HG03378 (cell line): ENCODE measurements at regions not wholly inside any gene's neighbourhood (a gene's known extent, or its start where the extent isn't known, plus 50 kb on each side); places are given as distances from the start of the nearest gene placed in this dataset.
A peak's percentile ranks its signal among the peaks of the same experiment; 100 is the strongest.

ENCODE experiments used
- ATAC-seq: cut with Tn5 transposase; IDR thresholded peaks from one replicate; pipeline ENCODE4 v1.9.1; 2021; ENCODE audit warnings: mild to moderate bottlenecking, moderate library complexity; ENCODE audit not compliant: unreplicated experiment

DNA sequence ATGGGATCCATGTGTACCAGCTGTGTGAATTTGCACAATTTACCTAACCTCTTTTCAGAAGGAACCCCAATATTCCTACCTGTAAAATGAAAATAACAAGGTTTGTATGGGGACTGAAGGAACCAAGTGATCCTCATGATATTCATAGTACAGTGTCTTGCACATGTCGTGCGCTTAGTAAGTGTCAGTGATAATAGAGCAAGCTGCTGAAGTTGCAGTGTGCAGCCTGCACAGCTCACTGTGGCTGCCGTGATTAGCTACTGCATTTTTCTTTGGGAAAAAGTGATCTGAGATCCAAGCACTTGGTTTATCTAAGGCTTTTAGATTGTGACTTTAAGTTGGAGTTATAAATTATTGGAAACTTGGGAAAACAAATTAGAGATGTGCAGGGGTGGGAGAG, 135.9 kb upstream of the FRY start:
- no peak for ATAC-seq

DNA sequence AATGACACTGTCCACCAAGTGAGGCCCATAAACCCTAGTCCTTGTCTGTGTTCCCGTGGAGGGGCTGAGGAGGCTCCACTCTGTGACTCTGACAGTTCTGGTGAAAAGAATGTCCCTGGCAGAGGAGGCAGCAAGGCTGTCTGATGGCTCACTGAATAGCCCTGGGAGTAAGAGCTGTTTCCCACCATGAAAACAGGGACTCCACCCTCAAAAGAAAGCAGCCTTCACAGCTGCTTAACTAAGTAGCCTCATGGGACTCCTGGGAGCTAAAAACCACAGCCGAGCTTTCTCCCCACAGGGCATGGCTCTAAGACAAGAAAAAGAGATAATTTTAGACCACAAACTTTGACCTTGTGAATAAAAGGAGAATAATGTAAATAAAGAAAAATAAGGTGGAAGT, 135.1 kb upstream of the FRY start:
- ATAC-seq = peak; percentile 66

DNA sequence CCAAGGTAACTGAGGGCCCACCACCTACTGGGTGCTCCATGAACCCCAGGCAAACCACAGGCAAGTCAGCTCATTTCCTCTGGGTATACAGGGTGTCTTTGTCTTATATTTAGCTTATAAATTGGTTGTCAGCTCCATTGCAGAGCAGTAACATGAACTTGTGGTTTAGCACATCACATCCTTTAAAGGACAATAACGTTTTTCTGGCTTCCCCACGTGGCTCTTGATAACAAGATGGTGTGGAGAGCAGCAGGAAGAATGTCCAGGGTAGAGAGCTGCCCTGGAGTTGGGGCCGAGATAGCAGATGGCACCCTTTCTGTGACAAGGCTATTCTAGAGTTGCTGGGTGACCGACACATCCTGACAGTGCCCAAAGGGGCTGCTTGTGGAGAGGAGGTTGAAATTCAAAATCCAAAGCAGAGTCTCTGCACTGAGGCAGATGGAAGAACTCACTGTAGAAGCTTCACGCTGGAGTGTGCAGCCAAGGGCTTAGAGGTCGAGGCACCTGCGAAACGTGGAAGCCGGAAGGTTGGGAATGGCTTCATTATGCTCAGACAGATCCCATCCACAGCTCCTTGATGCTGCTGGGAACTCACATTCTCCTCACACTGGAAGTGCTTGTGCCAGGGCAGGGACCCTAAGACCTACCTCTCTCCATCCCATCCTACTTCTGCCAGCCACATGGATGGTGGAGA, 133.0 kb upstream of the FRY start:
- no peak for ATAC-seq

DNA sequence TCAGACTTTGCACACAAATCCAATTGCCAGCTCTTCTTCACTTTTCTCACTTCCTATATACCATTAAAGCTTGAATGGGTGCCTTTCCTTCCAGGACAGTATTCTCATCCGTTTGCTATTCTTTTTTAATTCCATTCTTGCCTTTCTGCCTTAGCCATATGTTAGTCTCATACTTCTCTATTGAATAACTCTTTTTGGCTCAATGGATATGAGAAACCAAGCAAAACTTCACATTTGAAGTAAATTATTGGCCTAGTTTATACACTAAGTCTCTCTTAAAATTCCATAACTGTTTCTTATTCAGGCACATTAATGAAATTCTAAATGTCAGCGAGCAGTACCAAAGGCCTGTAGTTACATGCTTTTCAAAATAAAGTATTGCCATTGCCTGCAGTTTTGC, 129.6 kb upstream of the FRY start:
- no peak for ATAC-seq

DNA sequence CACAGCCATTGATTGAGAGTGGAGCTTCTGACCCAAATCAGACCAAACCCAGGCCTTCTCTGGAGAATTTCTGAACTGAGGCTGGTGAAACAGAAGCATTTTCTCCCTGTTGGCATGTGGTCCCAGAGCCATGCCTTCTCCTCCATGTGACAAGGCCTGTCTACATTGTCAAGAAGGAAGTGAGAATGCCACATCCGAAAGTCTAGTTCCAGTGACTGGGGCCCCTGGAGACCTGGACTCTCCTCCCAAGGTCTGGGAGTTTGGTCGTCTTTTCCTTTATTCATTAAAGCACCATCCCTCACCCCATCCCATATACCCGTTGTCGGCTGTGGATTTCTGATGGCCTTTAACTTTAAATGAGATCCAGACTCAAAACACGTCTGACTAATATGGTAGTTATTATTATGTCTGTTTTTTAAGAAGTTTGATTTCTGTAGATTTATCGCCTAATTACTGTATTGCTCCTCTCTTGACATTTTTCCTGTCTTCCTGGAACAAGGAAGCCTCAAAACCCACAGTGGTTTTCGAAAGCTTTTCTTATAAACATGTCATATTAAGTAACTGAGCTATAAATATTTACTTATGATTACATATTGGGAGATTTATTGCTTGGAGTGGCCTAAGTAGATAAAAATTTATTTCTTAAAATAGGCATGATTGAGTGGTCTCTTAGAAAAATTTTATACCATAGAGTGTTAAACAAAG, 128.3 kb upstream of the FRY start:
- ATAC-seq = no peak

DNA sequence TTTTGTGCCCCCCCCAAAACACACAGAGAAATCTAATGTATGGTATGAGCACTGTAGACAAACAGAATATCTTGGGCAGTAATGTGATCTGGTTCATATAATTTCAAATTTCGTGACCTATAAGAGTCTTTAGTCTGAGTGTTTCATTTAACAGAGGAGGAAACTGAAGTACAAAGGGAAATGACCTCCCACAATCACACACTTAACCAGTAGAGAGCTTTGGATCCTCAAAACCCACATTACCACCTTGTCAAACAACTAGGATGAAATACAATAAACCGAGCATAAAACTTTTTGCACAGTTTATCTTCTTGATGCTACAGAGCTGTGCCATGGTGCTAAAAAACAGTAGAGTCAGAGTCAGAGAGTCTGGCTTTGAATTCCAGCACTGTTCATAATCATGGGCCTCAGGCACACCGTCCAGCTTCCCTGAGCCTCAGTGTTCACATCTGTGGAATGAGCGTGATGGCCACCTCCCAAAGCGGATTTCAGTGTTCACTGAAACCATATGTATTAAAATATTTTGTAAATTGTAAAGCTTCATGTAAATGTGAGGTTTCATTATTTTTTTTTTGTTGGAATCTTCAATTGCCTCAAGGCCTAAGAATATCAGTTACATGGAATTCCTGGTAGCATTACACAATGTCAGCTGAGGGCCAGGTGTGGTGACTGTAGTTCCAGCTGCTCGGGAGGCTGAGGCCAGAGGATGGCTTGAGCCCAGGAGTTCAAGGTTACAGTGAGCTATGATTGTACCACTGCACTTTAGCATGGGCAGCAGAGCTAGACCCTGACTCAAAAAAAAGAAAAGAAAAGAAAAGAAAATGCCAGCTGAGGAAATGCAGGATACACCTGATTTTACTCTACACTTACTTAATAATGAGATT, 126.4 kb upstream of the FRY start:
- no peak for ATAC-seq

DNA sequence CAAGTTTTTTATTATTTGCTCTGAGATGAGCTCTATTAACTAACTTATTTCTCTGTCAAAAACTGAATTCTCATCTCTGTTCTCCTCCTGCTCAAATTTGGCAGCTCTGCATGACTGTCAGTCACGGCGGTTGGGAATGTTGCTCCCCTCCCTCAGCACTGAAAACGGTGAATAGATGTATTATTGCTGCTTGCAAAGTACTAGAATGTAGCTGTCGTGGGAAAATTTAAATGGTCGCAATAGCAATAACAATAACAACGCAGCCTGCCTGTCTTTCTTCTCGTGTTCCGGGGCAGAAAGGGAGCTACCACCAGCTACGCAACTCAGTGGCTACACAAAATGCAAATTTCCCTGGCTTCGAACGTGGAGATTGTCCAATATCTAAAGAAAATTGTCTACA, 125.6 kb upstream of the FRY start:
- ATAC-seq = no peak

DNA sequence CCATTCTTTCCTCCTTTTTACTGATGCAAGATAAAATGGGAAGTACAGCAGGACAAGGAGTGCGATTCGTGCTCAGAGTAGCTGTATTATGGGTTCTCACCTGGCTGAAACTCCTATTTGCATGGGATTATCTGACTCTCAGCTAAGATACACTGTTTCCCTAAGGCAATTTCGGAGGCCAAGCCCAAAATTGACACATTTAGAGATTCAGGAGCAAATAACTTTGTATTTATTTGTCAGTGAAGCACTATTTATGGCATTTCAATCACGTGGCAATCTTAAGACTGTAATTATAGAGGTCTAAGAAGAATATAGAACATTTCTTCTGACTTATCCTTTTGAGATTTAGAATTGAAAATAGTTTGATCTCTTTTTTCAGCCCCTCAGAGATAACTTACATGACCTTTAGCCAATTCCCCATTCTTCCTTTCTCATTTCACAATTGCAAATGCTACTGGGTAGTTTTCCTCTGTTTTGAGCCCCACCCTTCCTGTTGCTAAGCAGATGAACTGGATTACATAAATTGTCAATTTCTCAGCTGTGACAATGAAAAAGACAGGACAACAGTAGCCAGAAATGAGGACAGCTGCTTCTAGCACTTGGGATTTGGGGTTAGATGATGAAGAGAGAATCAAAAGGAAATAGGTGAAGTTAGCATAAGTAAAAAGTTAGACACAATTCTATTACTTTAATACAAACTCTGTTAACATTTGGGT, 122.7 kb upstream of the FRY start:
- no peak for ATAC-seq

DNA sequence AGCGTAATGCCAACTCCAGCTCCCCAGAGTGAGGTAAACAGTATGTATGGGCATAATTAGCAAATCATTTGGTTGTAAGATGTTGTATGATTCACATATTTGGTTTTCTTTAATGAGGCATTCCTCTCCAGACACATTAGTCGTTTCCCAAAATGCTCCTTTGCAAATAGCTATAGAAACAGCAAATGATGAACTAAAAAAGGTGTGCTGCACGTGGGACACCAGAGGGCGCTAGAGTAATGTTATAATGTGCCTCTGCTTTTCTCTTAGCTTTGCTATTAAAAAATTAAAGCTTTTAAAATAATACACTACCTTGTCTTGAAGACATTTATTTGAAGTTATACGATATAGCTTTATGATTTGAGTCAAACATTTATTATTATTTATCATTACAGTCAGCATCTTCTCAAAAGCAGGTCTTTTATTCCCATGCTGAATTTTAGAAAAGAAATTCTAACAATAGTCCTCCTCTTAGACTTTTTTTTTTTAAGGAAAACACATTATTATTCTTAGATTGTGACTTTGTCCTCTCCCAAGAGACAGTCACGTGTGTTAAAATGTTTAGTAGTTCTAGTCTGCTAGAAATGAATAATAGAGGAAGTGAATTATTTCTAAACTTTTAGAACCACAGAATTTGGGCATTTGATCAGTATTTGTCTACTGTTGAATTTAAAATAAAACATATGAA, 121.6 kb upstream of the FRY start:
- peak; percentile 64 for ATAC-seq

DNA sequence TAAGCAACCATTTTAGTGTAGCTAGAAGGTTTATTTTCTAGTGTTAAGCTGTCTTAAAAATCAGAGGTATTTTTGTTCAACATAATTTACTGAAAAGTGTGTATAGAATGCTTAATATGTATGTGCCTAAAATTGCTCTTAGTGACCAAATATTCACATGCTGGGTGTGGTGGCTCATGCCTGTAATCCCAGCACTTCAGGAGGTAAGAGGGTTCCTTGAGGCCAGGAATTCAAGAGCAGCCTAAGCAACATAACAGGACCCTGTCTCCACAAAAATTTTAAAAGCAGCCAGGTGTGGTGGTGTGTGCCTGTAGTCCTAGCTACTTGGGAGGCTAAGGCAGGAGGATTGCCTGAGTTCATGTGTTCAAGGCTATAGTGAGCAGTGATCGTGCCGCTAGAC, 120.9 kb upstream of the FRY start:
- ATAC-seq = no peak

DNA sequence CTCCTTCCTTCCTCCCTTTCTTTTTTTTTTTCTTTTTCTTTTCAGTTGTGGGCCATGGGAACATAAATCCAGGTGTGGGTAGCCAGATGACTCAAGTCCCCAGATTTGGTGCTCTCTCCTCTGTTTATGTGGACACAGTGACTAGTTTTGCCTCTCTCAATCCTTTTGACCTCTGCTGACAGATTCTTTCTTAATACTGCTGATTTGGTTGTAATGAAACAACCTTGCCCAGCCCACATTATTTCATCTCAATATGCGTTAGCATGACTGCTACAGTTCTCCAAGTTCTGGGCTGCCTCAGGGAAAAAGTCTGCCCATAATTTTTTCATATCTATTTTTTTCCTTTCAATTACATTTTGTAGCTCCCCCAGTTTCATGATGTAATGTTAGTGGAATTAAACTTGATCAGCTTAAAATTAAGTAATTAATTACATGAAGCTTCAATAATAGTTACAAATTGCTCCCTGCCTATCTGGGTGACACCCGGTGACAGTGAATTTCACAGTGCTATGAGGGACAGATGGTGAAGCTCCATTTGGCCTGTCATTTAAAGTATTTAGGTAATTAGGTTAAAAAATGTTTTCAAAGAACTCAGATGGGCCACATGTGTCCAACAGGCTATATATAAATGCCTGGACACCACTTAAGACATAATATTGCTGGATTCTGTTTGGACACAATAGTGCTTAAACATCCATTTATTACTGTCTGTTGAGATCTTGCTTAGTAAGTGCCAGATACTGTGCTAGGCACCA, 118.8 kb upstream of the FRY start:
- no peak for ATAC-seq

DNA sequence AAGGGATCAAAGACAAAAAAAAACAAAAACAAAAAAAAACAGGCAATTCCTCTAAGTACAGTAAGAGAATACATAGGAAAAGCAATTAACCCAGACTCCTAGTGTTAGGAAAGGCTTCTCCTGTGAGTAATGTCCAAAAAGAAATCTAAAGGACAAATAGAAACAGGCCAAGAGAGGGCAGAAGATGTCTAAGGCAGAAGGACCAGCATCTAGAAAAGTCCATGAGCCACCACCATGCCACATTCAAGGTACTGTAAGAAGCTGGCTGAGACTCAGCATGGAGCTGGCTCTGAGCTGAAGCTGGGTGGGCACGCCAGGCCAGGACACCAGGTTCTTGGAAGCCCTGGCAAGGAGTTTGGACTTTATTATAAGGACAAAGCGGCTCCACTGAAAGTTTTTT, 118.1 kb upstream of the FRY start:
- ATAC-seq = no peak

DNA sequence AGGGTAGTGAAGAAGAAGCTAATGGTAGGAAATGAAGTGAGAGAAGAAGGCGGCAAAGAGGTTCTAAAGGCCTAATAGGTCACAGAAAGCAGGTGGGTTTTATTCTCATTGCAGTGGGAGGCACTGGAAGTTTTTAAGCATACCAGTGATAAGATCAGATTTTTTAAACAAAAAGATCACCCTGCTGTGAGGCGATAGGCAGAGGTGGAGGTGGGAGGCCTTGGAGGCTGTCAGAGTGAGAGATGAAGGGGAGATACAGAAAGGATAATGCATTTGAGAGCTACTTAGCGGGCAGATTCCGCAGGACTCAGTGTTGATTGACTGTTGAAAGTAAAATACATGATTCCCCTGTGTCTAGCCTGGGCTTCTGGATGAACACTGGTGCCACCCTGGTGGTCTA, 116.7 kb upstream of the FRY start:
- ATAC-seq = no peak

DNA sequence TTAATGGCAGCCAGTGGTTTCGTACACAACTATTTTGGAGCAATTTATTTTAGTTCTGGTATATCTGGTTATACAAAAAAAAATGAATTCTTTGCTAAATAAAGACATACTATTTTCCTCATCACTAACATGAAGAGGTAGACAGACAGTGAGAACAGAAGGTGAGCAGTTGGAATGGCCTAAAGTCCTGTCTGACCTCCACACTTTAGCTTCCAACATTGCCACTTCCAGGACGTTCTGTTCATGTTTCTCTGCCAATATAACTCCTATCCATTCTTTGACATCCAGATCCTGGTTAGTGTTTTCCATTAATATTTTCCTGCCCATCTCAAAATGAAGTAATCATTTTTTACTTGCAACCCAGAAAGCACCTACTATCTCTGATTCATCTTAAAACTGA, 112.9 kb upstream of the FRY start:
- ATAC-seq = no peak

DNA sequence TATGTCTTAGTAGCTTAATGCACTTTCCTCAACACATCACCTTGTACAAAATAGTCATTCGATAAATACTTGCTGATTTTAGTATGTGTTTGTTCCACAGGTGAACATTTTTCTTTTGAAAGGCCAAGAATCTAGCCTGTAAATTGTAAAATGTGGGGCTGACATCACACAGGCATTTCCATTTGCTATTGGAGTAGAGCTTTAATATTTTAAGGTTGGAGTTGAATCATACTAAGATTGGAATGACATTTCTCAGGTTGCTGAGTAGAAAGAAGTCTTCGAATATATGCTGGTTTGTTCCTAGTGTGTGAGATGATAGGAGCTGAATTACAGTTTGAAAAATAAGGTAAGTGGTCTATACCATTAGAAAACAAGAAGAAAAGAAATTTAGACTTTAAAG, 112.3 kb upstream of the FRY start:
- no peak for ATAC-seq

DNA sequence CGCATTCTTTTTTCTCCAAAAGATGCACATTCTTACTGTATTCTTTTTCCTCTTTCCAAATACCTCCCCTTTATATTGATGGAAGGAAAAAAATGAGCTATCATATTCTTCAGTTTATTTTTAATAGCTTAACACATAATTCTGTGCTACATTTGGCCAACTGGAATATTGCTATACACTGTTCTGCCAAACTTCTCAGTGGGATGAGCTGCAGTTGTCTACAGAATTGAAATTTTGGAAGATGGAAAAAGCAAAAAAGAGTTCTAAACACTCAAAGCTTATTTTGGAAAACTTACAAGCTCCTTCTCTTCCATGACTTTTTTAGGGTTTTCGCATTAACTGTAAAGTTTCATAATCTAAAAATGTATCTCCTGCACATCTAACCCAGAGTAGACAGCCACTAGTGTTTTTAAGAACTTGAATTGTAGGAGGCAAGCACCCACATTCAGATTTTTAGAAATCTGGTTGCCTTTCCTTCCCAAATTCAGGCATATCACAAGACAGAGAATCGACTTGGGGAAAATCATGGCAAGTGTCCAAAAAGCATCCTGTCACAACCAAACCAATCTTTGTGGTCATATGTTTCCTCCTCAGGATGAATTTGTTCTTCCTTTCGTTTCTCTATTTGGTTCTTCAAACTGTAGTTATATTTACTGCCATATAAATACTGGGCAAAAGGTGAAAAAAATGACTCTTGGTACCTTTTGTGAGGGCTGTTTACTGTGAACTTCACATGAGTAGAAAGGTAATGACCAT, 111.4 kb upstream of the FRY start:
- no peak for ATAC-seq

DNA sequence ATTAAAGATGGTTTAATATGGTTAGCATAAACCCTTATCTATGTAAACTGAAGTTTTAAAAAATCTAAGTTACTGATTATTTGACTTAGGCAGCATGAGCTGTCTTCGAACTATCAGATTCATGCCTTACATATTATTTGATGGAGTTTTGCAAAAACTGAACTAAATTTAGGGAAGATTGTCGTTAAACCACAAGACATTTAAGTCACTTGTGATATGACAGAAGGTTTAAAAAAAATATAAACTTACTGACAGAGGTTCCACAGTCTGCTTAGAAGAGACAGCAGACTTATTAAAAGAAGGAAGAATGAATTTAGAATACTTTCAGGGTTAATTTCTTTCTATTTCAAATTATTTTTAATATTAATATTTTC, 110.9 kb upstream of the FRY start:
- no peak for ATAC-seq

DNA sequence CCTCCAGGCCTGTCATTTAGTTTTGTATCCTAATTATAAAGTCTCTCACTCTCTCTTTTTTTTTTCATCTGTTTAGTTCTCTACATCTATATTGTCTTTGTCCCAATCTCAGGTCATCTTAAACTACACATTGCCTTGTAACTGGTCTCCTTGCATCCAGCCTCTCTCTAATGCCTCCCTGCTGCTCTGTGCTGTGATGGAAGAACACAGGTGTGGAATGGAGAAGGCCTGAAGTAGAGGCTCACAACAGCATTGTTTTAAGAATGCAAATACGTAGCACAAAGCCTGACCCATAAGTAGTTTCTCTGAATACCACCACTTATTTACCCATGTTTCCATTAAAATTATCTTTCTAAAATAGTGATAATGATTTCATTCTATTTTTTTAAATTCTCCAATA, 108.8 kb upstream of the FRY start:
- no peak for ATAC-seq

DNA sequence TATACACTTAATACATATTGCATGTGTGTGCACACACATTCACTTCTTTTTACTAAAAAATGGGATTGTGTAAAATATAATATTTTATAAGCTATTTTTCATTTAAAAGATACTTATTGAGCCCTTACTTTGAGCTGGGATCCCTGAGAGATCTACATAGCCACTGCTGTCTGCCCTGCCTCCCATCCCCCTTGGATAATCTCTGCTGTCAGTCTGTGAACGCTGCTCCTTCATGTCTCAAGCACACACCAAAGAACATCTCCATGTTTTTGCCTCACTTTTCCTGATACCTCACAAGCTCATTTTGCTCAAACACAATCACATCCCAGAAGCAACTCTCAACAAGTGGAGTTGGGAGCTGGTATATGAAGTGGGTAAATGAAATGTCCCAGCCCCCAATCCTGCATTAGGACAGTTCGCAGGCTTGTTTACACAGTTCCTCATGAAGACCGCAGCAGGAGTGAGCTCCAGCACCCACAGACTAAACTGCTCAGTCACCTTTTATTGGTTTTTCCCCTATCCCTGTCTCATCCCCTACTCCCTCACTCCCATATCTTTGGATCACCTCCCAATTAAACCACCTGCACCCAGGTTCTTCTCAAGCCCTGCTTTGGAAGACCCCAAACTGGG, 108.3 kb upstream of the FRY start:
- ATAC-seq = no peak
